Neutrophil (primary cell): ENCODE measurements at regions not wholly inside any gene's neighbourhood (a gene's known extent, or its start where the extent isn't known, plus 50 kb on each side); places are given as distances from the start of the nearest gene placed in this dataset.
A peak's percentile ranks its signal among the peaks of the same experiment; 100 is the strongest.

ENCODE experiments used
- H3K27ac ChIP-seq: fragments of 200-600 bp; sonication (generic); 2 replicates; pipeline ENCODE4 v1.5.1; 2016; ENCODE audit warnings: mild to moderate bottlenecking, moderate library complexity
- H3K27me3 ChIP-seq: fragments of 200-600 bp; sonication (generic); 2 replicates; pipeline ENCODE4 v1.6.0; 2016; ENCODE audit warnings: mild to moderate bottlenecking
- H3K36me3 ChIP-seq: fragments of 200-600 bp; sonication (generic); 2 replicates; pipeline ENCODE4 v1.5.1; 2017
- H3K4me1 ChIP-seq, 2 experiments: fragments of 200-600 bp in 1 of 2; sonication (generic) in 1 of 2; 1 replicate in 1 of 2; 2 replicates in 1 of 2; pipeline versions ENCODE4 v1.5.1 to v1.6.1; 2013 to 2016; ENCODE audit warnings: low read depth in 1 of 2, low read length in 1 of 2, mild to moderate bottlenecking in 1 of 2, moderate library complexity in 1 of 2; ENCODE audit not compliant: control insufficient read depth in 1 of 2, insufficient read depth in 1 of 2
- H3K4me3 ChIP-seq, 2 experiments: fragments of 200-600 bp in 1 of 2; sonication (generic) in 1 of 2; 1 replicate in 1 of 2; 2 replicates in 1 of 2; pipeline ENCODE4 v1.5.1; 2013 to 2016; ENCODE audit warnings: low read depth in 1 of 2, low read length in 1 of 2, mild to moderate bottlenecking in 1 of 2, moderate library complexity in 1 of 2
- H3K9me3 ChIP-seq: fragments of 200-600 bp; sonication (generic); 2 replicates; pipeline ENCODE4 v1.5.1; 2016
- TF ChIP-seq, protein P1 (sequence below): fragments of 200-600 bp; sonication (generic); IDR thresholded peaks from 2 replicates; pipeline ENCODE4 v1.5.1; 2016; ENCODE audit warnings: antibody characterized with exemption

DNA sequence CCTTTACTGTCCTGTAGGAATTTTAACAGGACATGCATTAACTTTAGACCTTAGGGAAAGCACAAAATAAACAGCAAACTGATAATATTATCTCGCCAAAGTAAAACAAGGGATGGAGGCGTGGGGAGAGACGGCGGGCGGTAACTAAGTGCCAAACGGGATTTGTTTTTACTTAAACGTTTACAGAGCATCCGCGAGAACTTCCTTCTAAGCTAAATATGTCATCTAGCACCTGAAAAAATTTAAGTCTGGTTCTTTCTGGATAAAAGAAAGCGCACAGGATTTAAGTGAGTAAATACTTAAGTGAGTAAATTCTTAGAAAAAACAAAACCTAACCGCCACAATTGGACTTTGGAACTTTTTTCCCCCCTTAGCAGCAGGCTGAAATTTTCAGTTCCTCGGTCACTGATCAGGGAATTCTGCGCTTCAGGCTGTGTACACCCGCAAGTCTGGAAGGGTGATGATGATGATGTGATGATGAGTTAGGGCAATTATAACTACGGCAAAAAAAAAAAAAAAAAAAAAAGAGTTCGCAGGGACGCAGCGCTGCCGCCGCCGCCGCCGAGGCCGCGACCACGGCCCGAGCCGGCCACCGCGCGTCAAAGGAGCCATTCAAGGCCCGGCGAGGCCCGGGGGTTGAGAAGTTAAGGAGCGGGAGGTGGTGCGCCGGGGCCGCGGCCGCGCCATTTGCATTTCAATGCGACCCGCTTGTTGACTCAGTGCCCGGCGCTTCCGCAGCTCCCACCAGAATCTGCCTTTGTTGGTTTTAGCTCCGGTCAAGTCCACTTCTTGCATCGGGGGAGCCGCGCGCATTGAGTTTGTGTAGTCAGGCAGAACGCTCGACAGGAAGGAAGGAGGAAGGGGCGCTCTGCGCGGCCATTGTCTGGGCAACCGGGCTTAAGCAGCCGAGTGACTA, 108.8 kb downstream of the SPRY1 start:
- H3K36me3 ChIP-seq = no peaks in the 10 kb centered on the region
- TF ChIP-seq, protein P1, sequence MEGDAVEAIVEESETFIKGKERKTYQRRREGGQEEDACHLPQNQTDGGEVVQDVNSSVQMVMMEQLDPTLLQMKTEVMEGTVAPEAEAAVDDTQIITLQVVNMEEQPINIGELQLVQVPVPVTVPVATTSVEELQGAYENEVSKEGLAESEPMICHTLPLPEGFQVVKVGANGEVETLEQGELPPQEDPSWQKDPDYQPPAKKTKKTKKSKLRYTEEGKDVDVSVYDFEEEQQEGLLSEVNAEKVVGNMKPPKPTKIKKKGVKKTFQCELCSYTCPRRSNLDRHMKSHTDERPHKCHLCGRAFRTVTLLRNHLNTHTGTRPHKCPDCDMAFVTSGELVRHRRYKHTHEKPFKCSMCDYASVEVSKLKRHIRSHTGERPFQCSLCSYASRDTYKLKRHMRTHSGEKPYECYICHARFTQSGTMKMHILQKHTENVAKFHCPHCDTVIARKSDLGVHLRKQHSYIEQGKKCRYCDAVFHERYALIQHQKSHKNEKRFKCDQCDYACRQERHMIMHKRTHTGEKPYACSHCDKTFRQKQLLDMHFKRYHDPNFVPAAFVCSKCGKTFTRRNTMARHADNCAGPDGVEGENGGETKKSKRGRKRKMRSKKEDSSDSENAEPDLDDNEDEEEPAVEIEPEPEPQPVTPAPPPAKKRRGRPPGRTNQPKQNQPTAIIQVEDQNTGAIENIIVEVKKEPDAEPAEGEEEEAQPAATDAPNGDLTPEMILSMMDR = no peak
- peaks cover 5 to 12% of the 10 kb centered on the region in 2 experiments for H3K4me1 ChIP-seq
- H3K27me3 ChIP-seq = peaks cover 27% of the 10 kb centered on the region
- H3K27ac ChIP-seq = no peak overlapping the region
- H3K9me3 ChIP-seq = no peaks in the 10 kb centered on the region
- H3K4me3 ChIP-seq = peak overlapping the region; percentile 21 to 53

DNA sequence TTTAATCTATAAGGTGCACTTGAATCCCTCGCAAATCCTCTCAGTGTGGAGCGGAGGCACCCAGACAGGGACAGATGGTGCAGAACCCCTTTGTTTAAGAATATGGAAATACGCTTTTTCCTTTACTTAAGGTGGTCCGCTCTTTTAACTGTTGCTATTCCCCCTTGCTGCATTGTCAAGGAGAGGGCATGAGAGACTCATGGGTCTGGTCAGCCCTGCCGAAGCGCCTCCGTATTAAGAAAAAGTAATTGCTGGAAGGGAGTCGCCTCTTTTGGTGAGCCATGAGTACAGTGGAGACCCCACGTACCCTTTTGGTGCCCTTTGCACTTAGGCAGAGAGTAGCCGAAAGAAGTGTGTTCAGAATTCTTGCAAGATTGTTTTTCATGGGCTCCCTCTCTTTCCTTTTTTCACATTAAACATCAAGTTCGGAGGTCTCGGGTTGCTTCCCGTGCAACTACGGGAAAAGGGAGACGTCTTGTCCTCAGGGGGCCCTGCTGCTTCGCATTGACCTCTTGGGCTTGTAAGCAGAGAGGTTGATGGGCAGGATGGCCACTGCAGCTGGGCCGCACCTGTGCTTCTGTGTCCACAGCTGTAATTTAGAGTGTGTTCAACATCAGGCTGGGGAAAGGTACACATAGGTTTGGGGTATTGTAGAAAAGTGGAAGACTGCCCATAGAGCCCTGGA, 109.6 kb downstream of the SPRY1 start:
- H3K4me3 ChIP-seq = peak overlapping the region; percentile 21 to 53
- H3K27me3 ChIP-seq = peaks cover 27% of the 10 kb centered on the region
- H3K36me3 ChIP-seq = no peaks in the 10 kb centered on the region
- H3K4me1 ChIP-seq = peaks cover 5 to 12% of the 10 kb centered on the region in 2 experiments
- TF ChIP-seq, protein P1 = no peak
- no peaks in the 10 kb centered on the region for H3K9me3 ChIP-seq
- no peak overlapping the region for H3K27ac ChIP-seq

DNA sequence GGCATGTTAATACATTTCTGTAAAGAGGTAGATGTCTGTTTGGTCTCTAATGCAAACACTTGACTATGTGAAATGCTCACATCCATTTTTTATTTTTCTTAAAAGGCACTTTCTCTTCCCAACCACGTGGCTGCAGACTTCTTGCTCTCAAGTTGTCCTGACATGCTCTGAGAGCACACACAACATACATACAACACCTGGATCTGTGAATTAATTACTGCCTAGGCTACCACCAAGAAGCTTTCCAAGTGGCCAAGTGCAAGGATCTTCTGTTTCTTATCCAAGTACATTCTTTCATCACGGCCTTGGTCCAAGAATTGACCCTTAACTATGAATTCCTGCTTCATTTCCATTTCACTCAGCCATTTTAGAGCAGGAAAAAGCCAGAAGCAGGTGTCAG, 110.8 kb downstream of the SPRY1 start:
- Histone ChIP-seq H3K27me3 (peaks cover 27% of the 10 kb centered on the region), H3K36me3 (no peaks in the 10 kb centered on the region), H3K4me3 (no peak overlapping the region), H3K4me1 (peaks cover 5 to 12% of the 10 kb centered on the region in 2 experiments), H3K9me3 (no peaks in the 10 kb centered on the region), H3K27ac (no peak overlapping the region)
- TF ChIP-seq, protein P1 = no peak

DNA sequence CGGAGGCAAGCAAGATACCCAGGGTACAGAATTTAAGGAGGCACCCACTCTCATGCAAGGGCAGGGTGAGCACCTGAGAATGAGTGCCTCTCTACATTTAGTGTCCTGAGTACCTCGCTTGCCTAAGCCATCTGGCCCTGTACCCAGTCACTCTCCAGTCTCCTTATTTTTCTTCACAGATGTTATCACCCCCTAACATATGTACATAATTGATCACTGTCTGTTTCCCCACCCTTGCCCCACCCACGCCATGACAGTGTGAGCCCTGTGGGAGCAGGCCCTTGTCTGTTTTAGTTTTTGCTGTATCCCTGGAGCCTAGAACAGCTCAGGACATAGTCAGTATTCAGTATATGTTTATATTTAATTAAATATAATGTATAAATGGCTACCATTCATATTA, 113.6 kb downstream of the SPRY1 start:
- TF ChIP-seq, protein P1 = no peak
- Histone ChIP-seq H3K4me1 (peaks cover 5 to 6% of the 10 kb centered on the region in 2 experiments), H3K9me3 (no peaks in the 10 kb centered on the region), H3K36me3 (no peaks in the 10 kb centered on the region), H3K27me3 (peaks cover 15% of the 10 kb centered on the region), H3K27ac (no peak overlapping the region), H3K4me3 (no peak overlapping the region)

DNA sequence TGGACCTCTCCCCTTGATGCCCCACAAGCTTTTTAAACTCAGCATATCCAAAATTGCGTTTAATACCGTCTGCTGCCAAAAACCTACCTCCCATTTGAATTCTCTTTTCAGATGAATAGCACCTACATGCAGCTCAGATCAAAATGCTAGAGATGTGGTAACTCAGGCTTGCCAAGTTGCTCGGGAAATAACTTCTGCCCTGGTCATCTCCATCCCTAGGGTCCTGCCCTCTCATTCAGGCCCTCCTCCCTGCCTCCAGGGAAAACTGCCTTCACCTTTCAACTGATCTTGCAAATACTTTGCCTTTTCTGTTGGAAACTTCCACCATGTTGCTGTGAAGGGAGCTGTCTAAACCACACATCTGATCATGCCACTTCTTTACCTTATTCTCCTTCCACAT, 114.1 kb downstream of the SPRY1 start:
- H3K27ac ChIP-seq = no peak overlapping the region
- H3K27me3 ChIP-seq = peaks cover 11% of the 10 kb centered on the region
- H3K4me1 ChIP-seq = peaks cover 3 to 4% of the 10 kb centered on the region in 2 experiments
- H3K36me3 ChIP-seq = no peaks in the 10 kb centered on the region
- H3K9me3 ChIP-seq = no peaks in the 10 kb centered on the region
- TF ChIP-seq, protein P1 = no peak
- no peak overlapping the region for H3K4me3 ChIP-seq
